Germinal center (tissue), 1 donor: ENCODE measurements at regions not wholly inside any gene's neighbourhood (a gene's known extent, or its start where the extent isn't known, plus 50 kb on each side); places are given as distances from the start of the nearest gene placed in this dataset.
"Not testable (repeated sequence)": the region's sequence is repeated elsewhere in the genome, so short reads cannot be mapped to it uniquely, and the experiment has no call there.

Experiments used
- DNase-seq: peaks from one replicate; pipeline ENCODE4 v3.0.0; 2012; ENCODE audit warnings: mixed read lengths, low spot score

DNA sequence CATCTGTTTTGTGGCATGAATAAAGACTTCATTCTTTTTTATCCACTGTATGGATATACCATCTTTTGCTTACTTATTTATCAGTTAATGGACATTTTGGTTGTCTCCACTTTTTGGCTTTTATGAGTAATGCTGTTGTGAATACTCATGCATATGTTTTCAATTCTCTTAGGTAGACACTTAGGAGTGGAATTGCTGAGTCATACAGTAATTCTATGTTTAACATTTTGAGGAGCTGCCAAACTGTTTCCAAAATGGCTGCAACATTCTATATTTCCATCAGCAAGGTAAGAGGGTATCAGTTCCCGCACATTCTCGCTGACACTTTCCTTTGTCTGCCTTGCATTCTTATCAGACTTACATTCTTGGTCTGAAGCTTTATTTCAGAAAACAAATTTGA, 191.1 kb downstream of the WNT5A start:
- no peak for DNase-seq

DNA sequence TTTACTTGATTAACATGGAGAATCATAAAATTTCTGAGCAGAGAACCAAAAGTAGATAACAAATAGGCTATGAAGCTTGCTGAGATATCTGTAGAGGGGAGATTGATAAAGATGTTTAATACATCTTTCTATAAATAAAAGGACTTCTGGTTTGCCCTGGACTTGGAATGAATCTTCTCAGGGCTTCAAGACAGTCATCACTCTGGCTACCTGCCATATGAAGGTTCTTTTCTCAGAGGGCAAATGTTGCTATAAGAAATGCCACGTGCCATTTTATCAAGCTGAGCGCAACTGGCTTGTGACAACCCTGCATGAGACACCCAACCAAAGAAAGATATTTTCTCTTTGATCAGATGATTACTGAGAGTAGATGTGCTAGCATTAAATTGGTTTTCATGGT, 192.5 kb downstream of the WNT5A start:
- no peak for DNase-seq

DNA sequence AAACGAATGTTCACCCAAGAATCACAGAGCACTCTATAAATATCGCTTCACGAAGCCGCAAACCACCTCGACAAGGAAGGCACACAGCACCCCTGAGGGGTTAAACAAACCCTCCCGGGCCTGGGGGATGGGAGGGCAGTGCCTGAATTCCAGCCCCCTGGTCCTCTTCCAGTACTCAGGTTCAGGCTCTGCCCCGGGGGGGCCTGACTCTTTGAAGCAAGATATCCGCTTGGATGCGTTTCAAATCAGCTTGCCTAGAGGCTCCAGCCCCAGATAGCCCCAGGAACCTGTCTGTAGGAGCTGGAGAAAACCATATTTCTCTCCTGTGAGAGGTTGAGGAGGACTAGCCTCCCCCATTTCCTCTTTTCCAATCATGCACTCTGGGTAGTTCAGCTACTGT, 194.7 kb downstream of the WNT5A start:
- DNase-seq: no peak

DNA sequence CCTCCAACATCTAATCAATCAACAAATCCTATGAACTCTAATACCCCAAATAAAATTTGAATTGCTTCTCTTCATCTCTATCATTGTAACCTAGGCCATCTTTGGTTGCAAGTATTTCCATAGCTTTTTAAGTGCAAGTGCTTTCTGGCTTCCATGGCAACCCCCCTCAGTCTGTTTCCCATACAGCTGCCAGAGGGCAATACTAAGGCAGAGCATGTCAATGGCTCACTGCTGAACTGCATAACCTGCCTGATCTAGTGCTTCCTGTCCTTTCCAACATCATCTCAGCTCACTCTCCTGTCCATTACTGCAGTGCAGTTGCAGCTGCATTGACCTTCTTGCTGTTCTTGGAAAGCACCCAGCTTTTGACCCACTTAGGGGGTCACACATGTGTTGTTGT, 198.4 kb downstream of the WNT5A start:
- DNase-seq: no peak

- no peak for DNase-seq
Measured at GRCh38 chr3:55286693-55287092, 200.4 kb downstream of the WNT5A start.

DNA sequence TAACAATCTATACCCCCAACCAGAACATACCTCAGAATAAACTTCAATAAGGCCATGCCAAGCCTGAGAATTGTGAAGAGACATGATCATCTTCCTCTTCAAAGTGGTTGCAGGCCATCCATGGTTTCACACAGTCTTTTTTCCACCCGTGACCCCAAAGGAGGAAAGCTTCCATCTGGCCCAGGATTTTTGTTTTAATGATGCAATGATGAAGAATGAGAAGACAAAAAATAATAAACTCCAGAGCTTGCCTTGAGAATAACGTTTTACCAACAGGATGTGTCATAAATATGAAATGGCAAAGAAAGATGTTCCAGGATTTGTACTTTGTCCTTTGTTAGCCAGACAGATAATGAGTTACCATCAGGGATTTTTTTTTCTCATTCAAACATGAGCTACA, 201.9 kb downstream of the WNT5A start:
- no peak for DNase-seq

DNA sequence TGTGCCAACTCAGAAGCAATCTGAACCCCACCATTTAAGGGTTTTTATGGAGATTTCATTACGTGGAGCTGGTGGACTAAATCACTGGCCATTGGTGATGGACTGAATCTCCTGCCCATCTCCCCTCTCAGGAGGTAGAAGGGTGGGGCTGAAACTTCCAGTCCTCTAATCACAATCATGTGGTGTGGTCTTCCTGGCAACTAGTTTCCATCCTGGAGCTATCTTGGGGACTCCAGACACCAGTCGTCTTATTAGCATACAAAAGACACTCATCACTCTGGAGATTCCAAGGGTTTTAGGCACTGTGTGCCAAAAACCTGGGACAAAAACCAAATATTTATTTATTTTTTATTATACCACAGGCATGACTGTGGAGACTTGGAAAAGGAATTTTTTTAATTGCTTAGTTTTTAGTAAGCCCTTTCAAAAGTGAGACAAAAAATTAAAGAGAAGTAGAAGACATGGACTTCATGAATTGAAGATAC, 203.6 kb downstream of the WNT5A start:
- DNase-seq: no peak

DNA sequence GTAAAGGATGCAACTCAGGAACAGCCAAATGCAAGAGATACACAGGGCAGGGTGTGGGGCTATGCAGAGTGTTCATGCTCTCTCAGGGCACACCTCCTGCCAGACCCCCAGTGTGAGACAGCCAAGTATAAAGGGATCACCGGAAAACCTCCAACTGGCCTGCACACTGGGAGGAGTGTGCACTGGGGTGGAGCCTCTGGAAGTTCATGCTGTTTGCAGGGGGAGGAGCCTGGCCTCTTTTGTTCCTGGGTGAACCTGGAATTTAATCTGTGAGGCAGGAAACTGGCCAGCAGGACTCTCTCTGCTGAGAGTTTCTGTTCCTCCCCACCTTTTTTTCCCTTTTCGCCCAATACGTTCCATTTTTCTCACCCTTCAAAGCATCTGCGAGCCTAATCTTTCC, 204.1 kb downstream of the WNT5A start:
- DNase-seq: no peak

DNA sequence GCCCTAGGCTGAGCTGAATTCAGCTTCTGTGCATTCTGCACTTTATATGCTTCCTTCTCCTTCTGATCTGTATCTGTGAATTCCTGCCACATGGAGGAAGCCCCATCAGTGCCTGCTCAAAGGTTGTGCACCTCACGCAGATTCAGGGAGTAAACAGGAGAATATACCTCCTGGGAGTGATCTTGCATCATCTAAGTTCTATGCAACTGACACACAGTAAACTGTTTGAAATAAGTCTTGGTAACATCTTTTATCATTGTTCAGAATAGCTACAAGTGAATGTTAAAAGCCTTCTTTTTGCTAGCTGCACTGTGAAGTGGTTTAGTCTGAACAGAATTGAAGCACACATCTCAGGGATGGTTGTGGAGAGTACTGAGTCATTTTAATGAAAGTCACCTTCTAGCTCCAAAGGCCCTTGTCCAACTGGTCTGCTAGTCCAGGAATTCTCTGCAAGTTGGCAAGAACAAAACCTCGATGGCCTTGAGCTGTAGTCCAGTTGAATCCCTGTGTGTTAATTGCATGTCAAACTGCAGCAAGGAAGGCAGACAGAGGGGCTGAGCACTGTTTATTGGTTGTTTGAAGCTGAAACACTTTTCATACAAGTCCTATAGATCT, 215.0 kb downstream of the WNT5A start:
- no peak for DNase-seq

DNA sequence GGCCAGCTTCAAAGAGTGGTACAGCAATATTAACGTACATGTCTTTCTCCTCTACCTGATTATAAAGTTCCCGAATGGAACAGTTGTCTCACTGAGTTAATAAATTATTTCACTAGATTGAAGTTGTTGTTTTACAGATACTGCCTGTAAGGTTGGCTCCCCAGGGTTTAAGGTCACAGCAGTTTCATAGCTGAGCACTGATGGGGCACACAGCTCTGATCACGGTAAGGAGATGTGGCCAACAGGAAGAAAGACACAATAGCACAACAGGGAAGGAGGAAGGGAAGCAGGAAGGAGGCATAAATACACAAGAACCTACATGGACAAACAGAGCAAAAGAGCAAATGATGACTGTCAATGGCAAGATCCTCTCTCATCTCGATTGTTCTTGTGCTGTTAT, 215.6 kb downstream of the WNT5A start:
- no peak for DNase-seq

DNA sequence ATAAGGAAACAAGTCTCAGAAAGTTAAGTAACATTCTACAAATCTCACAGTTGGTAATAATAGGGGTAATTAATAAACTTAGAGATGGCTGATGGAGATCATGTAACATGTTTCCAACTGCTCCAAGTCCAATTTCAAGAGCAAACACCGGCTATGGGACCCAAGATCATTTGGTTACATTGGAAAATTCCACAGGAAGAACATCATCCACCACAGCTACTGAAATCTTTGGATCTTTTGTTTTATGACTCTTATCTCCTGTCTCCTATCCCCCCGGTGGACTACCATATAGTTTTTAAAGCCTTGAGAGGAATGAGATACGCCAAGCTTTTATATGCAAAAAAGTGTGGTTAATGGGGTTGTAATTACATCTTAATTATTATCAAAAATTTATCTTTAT, 216.1 kb downstream of the WNT5A start:
- DNase-seq: no peak

GRCh38 chr3:55269636-55270035, 217.5 kb downstream of the WNT5A start:
- DNase-seq: no peak

GRCh38 chr3:55269096-55269495, 218.0 kb downstream of the WNT5A start:
- no peak for DNase-seq

DNA sequence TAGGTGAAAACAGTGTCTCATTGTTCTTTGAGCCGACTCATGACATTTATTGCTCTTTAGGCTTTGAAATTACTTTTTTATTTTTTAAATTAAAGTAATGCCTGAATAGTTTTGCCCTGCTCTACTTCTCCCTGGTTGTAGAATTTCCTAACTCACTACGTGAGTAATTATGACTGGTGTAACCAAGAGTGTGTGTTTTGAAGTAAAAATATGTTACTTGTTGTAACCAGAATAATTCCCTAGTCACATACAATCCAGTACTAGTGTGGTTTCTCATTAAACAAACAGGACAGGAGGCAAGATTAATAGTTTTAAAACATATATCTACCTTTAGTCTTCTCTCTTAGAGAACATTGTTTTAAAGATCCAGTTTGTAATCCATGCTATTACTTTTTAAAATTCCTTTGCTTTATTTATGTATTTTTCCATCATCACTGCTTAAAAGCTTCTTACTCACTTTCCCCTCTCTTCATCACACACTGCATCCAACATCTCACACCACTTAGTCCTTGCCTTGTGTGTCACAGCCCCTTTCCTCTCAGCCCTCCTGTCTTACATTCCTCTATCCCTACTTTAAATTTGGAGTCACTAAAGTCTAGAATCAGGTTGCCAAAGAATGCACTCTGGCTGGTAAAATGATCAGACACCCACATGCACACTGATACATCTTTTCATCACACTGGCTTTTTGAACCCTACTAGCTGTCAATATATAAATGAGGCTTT, 219.7 kb downstream of the WNT5A start:
- DNase-seq: no peak

- DNase-seq: no peak
Measured at GRCh38 chr3:55264919-55265318, 222.2 kb downstream of the WNT5A start.

DNA sequence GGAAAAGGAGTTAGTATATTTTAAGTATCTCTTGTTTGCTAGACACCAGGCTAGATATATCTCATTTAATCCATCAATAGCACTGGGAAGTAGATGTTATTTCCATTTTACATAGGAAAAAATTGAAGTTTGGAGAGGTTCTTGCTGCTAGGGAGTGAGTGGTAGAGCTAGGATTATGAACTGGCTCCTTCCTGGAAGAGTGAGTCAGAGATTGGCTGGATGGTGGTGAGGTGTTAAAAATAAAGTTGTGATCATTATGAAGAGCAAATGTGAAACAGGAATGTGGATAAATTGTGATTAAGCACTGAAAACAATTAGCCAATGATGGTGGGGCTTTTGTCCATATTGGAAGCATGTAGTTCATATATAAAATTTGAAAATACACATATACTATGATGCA, 234.2 kb downstream of the WNT5A start:
- DNase-seq: no peak

- not testable (repeated sequence) for DNase-seq
Measured at GRCh38 chr3:55249156-55249555, 237.9 kb downstream of the WNT5A start.

DNA sequence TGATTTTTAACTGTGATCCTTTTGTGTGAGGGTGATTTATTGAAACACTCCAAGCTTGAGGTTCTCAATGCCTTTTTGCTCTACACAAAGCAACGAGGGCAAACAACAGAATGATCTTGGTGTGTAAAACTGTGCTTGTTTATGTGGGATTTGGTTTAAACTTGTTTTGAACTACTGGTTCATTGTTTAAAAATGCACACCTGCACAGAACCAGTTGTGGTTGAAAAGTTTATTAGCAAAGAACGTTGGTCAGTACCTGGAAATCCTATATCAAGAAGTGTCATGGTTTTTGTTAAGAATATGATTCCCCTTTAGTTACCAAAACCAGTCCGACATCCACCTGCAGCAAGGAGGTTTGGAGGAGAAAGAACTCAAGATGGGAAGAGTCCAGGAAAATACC, 239.4 kb downstream of the WNT5A start:
- no peak for DNase-seq

GRCh38 chr3:55246033-55246432, 241.1 kb downstream of the WNT5A start:
- DNase-seq: no peak

- DNase-seq: no peak
Measured at GRCh38 chr3:55245351-55245750, 241.8 kb downstream of the WNT5A start.

DNA sequence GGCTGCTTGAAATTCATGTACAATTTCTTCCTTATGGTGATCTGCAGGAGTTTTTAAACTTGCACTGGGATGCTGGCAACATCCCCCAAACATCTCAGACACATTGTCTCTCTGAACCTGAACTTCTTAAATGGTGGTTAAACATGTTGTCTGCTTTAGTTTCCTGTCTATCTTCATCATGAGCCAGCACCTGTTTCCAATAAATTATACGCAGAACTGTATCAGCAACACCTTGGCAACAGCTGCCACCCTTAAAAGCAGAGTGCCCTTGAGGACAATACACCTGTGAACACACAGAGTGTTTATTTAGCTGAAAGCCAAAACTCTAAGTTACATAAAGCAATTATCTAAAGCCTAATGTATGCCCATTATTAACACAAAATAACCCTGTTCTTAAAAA, 242.9 kb downstream of the WNT5A start:
- DNase-seq: no peak

DNA sequence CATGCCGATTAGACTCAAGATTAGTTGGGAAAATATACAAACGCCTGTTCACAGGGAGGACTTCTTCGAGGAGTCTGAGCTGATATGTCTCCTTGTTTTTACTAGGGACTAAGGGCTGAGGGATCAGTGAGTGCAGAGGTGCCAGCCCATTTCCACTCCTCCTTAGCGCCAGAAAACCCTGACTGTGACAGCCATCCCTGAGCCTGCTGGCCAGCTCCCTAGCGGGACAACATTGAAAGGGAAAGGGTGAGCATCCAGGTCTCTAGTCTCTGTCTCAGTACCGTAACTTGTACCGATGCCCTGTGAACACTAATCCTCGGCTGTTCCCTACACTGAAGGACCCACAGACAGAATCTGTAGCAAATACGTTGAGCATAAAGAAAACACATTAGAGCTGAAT, 243.4 kb downstream of the WNT5A start:
- DNase-seq: no peak

GRCh38 chr3:55242921-55243320, 244.2 kb downstream of the WNT5A start:
- DNase-seq: no peak

- DNase-seq: no peak
Measured at GRCh38 chr3:55241098-55241497, 246.0 kb downstream of the WNT5A start.
